Spinal cord (tissue), 9 donors: ENCODE measurements at regions not wholly inside any gene's neighbourhood (a gene's known extent, or its start where the extent isn't known, plus 50 kb on each side); places are given as distances from the start of the nearest gene placed in this dataset.
A peak's percentile ranks its signal among the peaks of the same experiment; 100 is the strongest.

Experiments
- DNase-seq, 6 donors: peaks; one replicate each; pipeline versions ENCODE4 v3.0.0 to v3.0.0-alpha.2; 2013 to 2015; ENCODE audit warnings: low spot score in 6 of 6, low read depth in 4 of 6
- H3K27ac ChIP-seq: one replicate; pipeline ENCODE4 v1.5.1; 2013; ENCODE audit warnings: low read depth, low read length, control low read depth
- H3K27me3 ChIP-seq: one replicate; pipeline ENCODE4 v1.6.1; 2013; ENCODE audit warnings: low read length; ENCODE audit not compliant: control insufficient read depth, insufficient read depth
- H3K36me3 ChIP-seq: one replicate; pipeline ENCODE4 v1.6.1; 2013; ENCODE audit warnings: low read length; ENCODE audit not compliant: control insufficient read depth, insufficient read depth
- H3K4me1 ChIP-seq: one replicate; pipeline ENCODE4 v1.6.1; 2013; ENCODE audit warnings: low read length; ENCODE audit not compliant: control insufficient read depth, insufficient read depth
- H3K4me3 ChIP-seq: one replicate; pipeline ENCODE4 v1.5.1; 2013; ENCODE audit warnings: low read depth, low read length, control low read depth
- H3K9me3 ChIP-seq: one replicate; pipeline ENCODE4 v1.6.1; 2013; ENCODE audit warnings: low read length; ENCODE audit not compliant: control insufficient read depth, insufficient read depth
- WGBS: methylation state at CpG from one replicate; pipeline ENCODE4 v1.1.5; 2013; ENCODE audit warnings: missing lambda C conversion rate; ENCODE audit not compliant: insufficient coverage; 5-methylcytosine and 5-hydroxymethylcytosine counted together
- donor health status: healthy.

DNA sequence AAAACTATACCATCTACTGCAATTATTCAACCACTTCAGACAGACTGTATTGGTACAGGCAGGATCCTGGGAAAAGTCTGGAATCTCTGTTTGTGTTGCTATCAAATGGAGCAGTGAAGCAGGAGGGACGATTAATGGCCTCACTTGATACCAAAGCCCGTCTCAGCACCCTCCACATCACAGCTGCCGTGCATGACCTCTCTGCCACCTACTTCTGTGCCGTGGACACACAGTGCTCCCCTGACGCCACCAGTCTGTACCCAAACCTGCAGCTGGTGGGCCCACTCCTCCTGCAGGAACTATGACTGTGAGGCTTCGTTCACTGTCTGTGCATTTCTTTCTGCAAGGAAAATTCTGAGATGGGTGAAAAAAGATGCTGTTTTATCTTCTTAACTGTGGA lies 284.7 kb downstream of the DAD1 start:
- H3K4me1 ChIP-seq, result no peaks in the 10 kb centered on the region
- no peaks in the 10 kb centered on the region for H3K36me3 ChIP-seq
- peak in 1 of 6 donors; percentile 5 for DNase-seq
- no peak overlapping the region for H3K27ac ChIP-seq
- H3K9me3 ChIP-seq, result no peaks in the 10 kb centered on the region
- WGBS, result 54% methylated on average over 5 of the region's 6 CpGs
- no peaks in the 10 kb centered on the region for H3K27me3 ChIP-seq
- H3K4me3 ChIP-seq, result no peak overlapping the region

DNA sequence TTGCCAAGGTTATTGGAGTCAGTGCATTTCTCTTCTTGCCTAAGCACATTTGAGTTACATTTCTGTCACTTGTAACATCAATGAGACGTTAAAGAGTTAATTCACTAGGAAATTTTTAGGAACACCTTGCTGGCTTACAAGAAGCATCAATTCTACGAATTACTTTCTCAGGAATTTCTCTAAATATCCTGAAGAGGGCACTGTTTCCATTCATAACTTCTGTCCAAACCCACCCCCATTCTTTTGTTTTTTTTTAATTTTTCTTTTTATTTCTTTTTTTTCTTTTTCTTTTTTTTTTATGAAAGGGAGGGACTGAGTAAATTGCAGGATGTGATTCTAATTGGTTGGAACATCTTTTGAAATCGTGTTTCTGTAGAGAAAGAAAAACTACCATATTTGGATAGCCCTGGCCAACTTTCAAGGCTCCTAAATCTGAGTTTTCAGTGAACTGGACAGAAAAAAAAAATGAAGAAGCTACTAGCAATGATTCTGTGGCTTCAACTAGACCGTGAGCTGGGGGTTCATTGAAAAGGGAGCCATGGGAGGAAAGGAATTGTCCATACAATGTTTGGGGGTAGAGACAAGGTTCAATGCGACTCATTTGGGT lies 285.3 kb downstream of the DAD1 start:
- H3K27ac ChIP-seq, result no peak overlapping the region
- 45% methylated on average over 4 of the region's 5 CpGs for WGBS
- no peaks in the 10 kb centered on the region for H3K9me3 ChIP-seq
- DNase-seq, result no peak
- no peaks in the 10 kb centered on the region for H3K36me3 ChIP-seq
- H3K4me1 ChIP-seq, result no peaks in the 10 kb centered on the region
- H3K4me3 ChIP-seq, result no peak overlapping the region
- H3K27me3 ChIP-seq, result no peaks in the 10 kb centered on the region

GRCh38 chr14:22300646-22301045 lies 288.4 kb downstream of the DAD1 start:
- no peak overlapping the region for H3K4me3 ChIP-seq
- no peaks in the 10 kb centered on the region for H3K36me3 ChIP-seq
- H3K27ac ChIP-seq, result no peak overlapping the region
- H3K9me3 ChIP-seq, result no peaks in the 10 kb centered on the region
- no peak for DNase-seq
- no peaks in the 10 kb centered on the region for H3K27me3 ChIP-seq
- H3K4me1 ChIP-seq, result no peaks in the 10 kb centered on the region
- WGBS, result 85% methylated on average over 2 of the region's 2 CpGs

- WGBS, result 75% methylated on average over 1 of the region's 1 CpG
- Histone ChIP-seq H3K27ac (no peak overlapping the region), H3K27me3 (no peaks in the 10 kb centered on the region), H3K4me1 (no peaks in the 10 kb centered on the region), H3K36me3 (no peaks in the 10 kb centered on the region), H3K9me3 (no peaks in the 10 kb centered on the region), H3K4me3 (no peak overlapping the region)
- no peak for DNase-seq
Observed at GRCh38 chr14:22297376-22297775, 291.6 kb downstream of the DAD1 start.

GRCh38 chr14:22296722-22297121 lies 292.3 kb downstream of the DAD1 start:
- no peak for DNase-seq

DNA sequence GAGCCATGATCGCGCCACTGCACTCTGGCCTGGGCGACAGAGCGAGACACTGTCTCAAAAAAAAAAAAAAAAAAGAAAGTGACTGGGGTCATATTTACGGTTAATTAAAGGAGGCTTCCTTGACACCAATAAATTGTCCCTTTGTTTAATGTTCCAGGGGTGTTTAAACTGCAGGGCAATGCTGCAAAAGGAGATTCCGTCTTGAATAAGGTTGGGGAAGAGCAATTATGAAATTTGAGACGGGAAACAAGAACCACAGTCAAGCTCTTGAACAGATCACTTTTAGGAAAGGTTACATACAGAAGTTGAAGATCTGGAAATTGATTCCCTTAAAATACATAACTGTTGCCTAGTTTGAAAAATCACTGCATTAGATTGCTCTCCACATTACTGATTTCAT lies 292.9 kb downstream of the DAD1 start:
- H3K9me3 ChIP-seq, result no peaks in the 10 kb centered on the region

More at GRCh38 chr14:22296722-22297121, 292.3 kb downstream of the DAD1 start:
- H3K4me1 ChIP-seq, result no peaks in the 10 kb centered on the region
- no peaks in the 10 kb centered on the region for H3K9me3 ChIP-seq
- H3K27me3 ChIP-seq, result no peaks in the 10 kb centered on the region
- H3K4me3 ChIP-seq, result no peak overlapping the region
- WGBS, result no CpG with 5 or more reads among the region's 3 CpGs
- no peaks in the 10 kb centered on the region for H3K36me3 ChIP-seq
- H3K27ac ChIP-seq, result no peak overlapping the region

GRCh38 chr14:22291406-22291805 lies 297.6 kb downstream of the DAD1 start:
- no peaks in the 10 kb centered on the region for H3K27me3 ChIP-seq
- no peak overlapping the region for H3K27ac ChIP-seq
- H3K4me3 ChIP-seq, result no peak overlapping the region
- no peaks in the 10 kb centered on the region for H3K9me3 ChIP-seq
- H3K4me1 ChIP-seq, result no peaks in the 10 kb centered on the region
- H3K36me3 ChIP-seq, result no peaks in the 10 kb centered on the region
- DNase-seq, result no peak

More for the DNA sequence above, 292.9 kb downstream of the DAD1 start:
- H3K4me3 ChIP-seq, result no peak overlapping the region
- H3K27me3 ChIP-seq, result no peaks in the 10 kb centered on the region
- no peak overlapping the region for H3K27ac ChIP-seq
- no peak for DNase-seq
- no peaks in the 10 kb centered on the region for H3K4me1 ChIP-seq
- WGBS, result 40% methylated on average over 1 of the region's 7 CpGs
- H3K36me3 ChIP-seq, result no peaks in the 10 kb centered on the region

DNA sequence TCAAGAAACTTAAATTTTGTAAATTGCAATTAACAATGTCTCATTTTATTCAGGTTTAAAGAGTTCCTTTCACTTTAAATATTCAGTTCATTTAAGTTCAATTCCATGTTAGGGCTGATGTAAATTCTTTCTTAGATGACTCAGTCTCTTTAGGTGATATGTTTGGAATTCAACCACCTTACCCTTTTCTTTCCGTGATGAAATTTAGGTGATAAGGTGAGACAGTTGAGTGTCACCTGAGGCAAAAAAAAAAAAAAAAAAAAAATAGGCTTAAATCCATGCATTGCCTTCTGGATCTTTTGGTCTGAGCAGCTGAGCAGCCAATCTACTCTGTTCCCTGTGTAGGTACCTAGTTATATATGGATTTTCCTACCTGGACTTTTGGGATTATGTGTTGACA lies 299.5 kb downstream of the DAD1 start:
- no CpG with 5 or more reads among the region's 1 CpG for WGBS
- Histone ChIP-seq H3K9me3 (no peaks in the 10 kb centered on the region), H3K27ac (no peak overlapping the region), H3K4me3 (no peak overlapping the region), H3K27me3 (no peaks in the 10 kb centered on the region), H3K4me1 (no peaks in the 10 kb centered on the region), H3K36me3 (no peaks in the 10 kb centered on the region)
- no peak for DNase-seq

DNA sequence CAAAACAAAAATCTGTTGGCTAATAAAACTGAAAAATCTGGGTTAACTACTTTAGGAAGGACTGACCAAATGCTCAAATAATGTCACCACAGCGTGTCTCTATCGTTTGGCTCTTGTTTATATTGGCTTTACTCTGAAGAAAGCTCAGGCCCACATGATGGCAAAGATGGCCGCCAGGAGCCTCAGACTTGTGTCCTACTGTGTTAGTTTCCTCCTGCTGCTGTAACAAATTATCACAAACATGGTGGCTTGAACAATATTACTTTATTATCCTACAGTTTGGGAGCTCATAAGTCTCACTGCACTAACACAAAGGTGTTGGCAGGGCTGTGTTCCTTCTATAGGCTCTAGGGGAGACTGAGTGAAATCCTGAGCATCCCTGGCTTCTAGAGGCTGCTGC lies 303.0 kb downstream of the DAD1 start:
- H3K9me3 ChIP-seq, result no peaks in the 10 kb centered on the region
- no peaks in the 10 kb centered on the region for H3K27me3 ChIP-seq
- no peak for DNase-seq
- no peak overlapping the region for H3K27ac ChIP-seq
- H3K36me3 ChIP-seq, result no peaks in the 10 kb centered on the region
- no peaks in the 10 kb centered on the region for H3K4me1 ChIP-seq
- no peak overlapping the region for H3K4me3 ChIP-seq
- 100% methylated on average over 3 of the region's 3 CpGs for WGBS

- Histone ChIP-seq H3K4me3 (no peak overlapping the region), H3K9me3 (no peaks in the 10 kb centered on the region), H3K36me3 (no peaks in the 10 kb centered on the region), H3K27me3 (no peaks in the 10 kb centered on the region), H3K4me1 (no peaks in the 10 kb centered on the region), H3K27ac (no peak overlapping the region)
- 69% methylated on average over 2 of the region's 5 CpGs for WGBS
- DNase-seq, result no peak
Observed at GRCh38 chr14:22282949-22283348, 306.1 kb downstream of the DAD1 start.
